ENCODE measurements at regions not wholly inside any gene's neighbourhood (a gene's known extent, or its start where the extent isn't known, plus 50 kb on each side); places are given as distances from the start of the nearest gene placed in this dataset.

DNA sequence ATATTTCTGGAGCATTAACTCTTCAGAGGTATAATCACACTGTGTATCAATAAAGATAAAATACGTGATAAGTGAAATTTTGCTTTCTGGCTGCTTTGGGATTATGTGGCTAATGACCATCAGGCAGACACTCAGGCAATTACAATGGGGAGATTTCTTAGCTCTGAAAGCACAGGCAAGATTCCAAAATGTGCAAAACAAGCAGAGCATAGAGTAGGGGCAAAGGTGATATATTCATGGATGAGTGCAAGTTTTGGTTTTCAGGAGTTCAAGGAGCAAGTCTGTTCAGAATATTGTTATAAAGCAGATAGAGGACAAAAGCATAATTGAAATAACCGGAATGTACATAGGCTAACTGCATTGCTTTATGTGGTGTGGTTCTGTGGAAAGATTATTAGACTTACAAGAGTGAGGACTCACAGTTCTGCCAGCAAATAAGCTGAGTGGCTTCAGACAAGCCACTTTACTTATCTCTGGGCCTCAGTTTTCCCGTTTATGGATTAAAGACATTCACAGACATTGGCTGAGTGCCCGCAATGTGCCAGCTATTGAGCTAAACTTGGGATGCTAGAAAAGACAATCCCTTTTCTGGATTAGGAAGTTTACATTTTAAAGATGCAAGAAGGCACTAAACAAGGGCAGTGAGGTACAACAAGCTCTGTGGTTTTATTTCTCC, 945.6 kb upstream of the ARRDC3 start:
- TF ChIP-seq, protein P1, sequence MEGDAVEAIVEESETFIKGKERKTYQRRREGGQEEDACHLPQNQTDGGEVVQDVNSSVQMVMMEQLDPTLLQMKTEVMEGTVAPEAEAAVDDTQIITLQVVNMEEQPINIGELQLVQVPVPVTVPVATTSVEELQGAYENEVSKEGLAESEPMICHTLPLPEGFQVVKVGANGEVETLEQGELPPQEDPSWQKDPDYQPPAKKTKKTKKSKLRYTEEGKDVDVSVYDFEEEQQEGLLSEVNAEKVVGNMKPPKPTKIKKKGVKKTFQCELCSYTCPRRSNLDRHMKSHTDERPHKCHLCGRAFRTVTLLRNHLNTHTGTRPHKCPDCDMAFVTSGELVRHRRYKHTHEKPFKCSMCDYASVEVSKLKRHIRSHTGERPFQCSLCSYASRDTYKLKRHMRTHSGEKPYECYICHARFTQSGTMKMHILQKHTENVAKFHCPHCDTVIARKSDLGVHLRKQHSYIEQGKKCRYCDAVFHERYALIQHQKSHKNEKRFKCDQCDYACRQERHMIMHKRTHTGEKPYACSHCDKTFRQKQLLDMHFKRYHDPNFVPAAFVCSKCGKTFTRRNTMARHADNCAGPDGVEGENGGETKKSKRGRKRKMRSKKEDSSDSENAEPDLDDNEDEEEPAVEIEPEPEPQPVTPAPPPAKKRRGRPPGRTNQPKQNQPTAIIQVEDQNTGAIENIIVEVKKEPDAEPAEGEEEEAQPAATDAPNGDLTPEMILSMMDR (IDR thresholded peaks at IDR 0.05), result no peak
- no peak for TF ChIP-seq POLR2AphosphoS5 (IDR thresholded peaks at IDR 0.05)
- TF ChIP-seq POLR2A (IDR thresholded peaks at IDR 0.05), result no peak
